ENCODE measurements at regions not wholly inside any gene's neighbourhood (a gene's known extent, or its start where the extent isn't known, plus 50 kb on each side); places are given as distances from the start of the nearest gene placed in this dataset.
A peak's percentile ranks its signal among the peaks of the same experiment; 100 is the strongest.

DNA sequence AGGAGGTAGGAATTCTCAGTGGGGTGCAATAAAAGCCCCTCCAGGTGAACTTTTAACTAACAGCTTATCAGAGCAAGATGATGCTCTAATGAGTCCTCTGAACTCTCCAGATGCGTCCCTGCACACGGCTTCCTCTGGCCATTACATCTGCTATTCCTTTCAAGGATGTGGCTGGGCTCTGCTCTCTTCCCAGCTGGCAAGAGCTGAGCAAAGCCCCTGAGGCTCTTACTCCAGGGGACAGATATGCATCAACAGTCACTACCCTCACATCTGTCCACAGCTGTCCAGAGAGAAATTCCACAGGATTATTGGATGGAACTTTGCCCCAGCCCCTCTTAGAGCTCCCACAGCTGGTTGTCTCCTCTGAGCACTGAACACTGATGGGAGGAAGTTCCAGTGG is 267.8 kb downstream of the C1orf94 start:
- Mint-ChIP-seq H3K27ac (no peak overlapping the region), H3K4me1 (no peaks in the 10 kb centered on the region), H3K36me3 (no peaks in the 10 kb centered on the region), H3K9me3 (no peaks in the 10 kb centered on the region), H3K4me3 (no peak overlapping the region)
- ATAC-seq (no peak), DNase-seq (ENCODE audit: low spot score in 2 of 2) (no peak)

DNA sequence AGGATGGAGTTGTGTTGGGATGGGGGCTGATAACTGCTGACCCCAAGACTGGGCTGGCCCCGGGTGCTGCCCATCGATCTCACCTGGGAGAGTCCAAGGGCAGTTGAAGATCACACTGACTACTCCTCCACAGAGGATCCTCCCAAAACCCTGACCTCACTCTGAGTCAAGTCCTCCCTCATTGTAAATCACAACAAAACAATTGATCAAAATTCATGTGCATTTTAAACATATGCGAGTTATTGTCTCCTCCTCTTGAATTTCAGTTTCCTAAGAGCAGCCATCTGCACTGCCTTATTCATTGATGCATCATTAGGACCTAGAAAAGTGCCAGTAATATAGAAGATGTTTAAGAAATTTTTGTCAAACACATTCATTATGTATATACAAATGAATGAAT is 273.6 kb downstream of the C1orf94 start:
- Mint-ChIP-seq H3K4me1 (no peaks in the 10 kb centered on the region), H3K27ac (no peak overlapping the region), H3K9me3 (no peaks in the 10 kb centered on the region), H3K4me3 (no peak overlapping the region), H3K36me3 (no peaks in the 10 kb centered on the region)
- DNase-seq (ENCODE audit: low spot score in 2 of 2): no peak
- ATAC-seq: no peak

DNA sequence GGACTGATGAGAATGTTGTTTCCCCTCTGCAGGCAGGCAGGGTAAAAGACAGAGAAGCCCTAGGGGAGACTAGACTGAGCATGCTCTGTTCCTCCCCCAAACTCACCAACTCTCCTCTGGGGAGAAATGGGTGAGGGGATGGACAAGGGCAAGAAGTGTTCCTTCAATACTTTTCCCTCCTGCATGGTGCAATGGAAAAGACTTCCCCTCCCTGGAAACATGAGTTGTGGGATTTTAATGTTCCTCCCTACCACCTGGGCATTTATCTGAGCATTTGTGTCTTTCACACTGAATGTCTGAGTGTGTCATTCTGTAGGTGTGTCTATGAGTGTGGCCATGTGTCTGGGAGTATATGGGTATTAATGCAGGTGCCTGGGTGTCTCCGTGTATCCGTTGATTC is 275.7 kb downstream of the C1orf94 start:
- no peak for ATAC-seq
- Mint-ChIP-seq H3K36me3 (no peaks in the 10 kb centered on the region), H3K27ac (no peak overlapping the region), H3K4me1 (no peaks in the 10 kb centered on the region), H3K4me3 (no peak overlapping the region), H3K9me3 (no peaks in the 10 kb centered on the region)
- no peak for DNase-seq (ENCODE audit: low spot score in 2 of 2)

DNA sequence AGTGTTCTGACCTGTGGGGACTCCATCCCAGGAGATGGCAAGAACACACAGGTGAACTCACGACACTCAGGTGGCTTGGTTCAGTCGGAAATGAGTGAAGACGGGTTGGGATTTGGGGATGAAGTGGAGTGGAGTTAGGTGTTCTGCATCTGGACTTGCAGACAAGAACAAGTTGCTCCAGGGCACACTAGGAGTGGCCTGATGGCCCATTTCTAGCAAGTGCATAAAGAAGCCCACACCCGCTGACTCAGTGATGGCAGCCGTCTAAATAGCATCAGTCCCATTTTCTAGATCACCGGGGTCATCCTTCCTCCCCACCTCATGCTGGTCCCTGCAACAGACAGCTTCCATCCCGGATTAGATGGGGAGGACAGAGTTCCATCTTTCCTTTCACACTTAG is 278.4 kb downstream of the C1orf94 start:
- no peak overlapping the region for H3K27ac Mint-ChIP-seq
- ATAC-seq (no peak), DNase-seq (ENCODE audit: low spot score in 2 of 2) (no peak)
- no peak overlapping the region for H3K4me3 Mint-ChIP-seq
- no peaks in the 10 kb centered on the region for H3K9me3 Mint-ChIP-seq
- H3K36me3 Mint-ChIP-seq: no peaks in the 10 kb centered on the region
- no peaks in the 10 kb centered on the region for H3K4me1 Mint-ChIP-seq

DNA sequence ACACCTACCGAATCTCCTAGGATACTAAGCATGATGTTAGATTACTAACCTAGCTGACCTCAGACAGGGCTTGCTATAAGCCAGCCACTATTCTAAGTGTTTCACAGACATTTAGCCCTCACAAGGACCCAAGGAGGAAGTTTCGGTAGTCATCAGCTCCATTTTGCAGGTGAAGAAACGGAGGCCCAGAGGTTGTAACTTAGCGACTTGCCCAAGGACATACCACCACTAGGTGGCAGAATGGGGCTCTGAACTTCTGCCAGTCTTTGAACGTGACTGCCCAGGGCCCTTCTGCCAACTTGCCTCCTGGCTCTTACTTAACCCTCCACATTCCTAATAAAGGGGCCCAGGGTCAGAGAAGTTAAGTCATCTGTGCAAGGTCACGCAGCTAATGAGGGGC is 283.5 kb downstream of the C1orf94 start:
- DNase-seq (ENCODE audit: low spot score in 2 of 2) (peak; percentile 11 to 65), ATAC-seq (peak; percentile 29)
- no peaks in the 10 kb centered on the region for H3K36me3 Mint-ChIP-seq
- no peak overlapping the region for H3K4me3 Mint-ChIP-seq
- no peaks in the 10 kb centered on the region for H3K9me3 Mint-ChIP-seq
- H3K4me1 Mint-ChIP-seq: no peaks in the 10 kb centered on the region
- no peak overlapping the region for H3K27ac Mint-ChIP-seq

DNA sequence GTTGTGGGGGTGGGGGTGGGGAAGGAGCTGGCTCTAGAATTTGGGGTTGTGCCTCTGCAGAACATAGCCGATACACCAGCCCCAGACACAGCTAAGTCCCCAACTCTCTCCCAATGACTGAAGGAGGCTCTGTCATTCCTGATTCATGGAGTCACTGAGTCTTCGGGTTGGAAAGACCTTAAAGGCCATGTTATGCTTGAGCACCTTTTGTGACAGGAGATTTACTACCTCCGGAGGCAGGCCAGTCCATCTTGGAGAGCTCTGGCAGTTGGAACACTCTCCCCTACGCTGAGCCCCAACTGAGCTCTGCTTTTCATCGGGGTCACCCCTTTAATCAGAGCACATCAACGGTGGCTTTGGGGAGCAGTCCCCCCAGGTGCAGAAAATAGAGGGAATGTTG is 284.4 kb upstream of the GJB5 start:
- no peak overlapping the region for H3K4me3 Mint-ChIP-seq
- no peak overlapping the region for H3K27ac Mint-ChIP-seq
- H3K9me3 Mint-ChIP-seq: no peaks in the 10 kb centered on the region
- ATAC-seq: no peak
- no peaks in the 10 kb centered on the region for H3K36me3 Mint-ChIP-seq
- H3K4me1 Mint-ChIP-seq: no peaks in the 10 kb centered on the region
- no peak for DNase-seq (ENCODE audit: low spot score in 2 of 2)

DNA sequence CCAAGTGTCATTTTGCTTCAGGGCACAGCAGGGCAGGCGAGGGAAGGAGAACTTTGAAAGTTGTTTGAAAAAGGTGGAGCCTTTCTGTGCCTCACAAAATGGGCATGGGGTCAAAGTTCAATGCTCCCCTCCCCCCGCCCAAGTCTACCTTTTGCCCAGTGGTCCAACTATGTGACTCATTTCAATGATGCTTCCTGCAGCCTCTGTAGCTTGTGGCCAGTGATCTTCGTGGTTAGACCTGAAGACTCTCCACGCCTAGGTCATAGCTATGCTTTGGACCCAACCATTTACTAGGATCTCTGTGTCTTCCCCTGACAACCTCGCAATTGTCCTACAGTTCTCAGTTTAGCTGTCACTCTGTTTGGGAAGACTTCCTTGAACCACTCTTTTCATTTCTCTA is 280.3 kb upstream of the GJB5 start:
- H3K36me3 Mint-ChIP-seq: no peaks in the 10 kb centered on the region
- H3K9me3 Mint-ChIP-seq: no peaks in the 10 kb centered on the region
- H3K4me1 Mint-ChIP-seq: no peaks in the 10 kb centered on the region
- no peak overlapping the region for H3K4me3 Mint-ChIP-seq
- ATAC-seq: no peak
- no peak for DNase-seq (ENCODE audit: low spot score in 2 of 2)
- H3K27ac Mint-ChIP-seq: no peak overlapping the region

DNA sequence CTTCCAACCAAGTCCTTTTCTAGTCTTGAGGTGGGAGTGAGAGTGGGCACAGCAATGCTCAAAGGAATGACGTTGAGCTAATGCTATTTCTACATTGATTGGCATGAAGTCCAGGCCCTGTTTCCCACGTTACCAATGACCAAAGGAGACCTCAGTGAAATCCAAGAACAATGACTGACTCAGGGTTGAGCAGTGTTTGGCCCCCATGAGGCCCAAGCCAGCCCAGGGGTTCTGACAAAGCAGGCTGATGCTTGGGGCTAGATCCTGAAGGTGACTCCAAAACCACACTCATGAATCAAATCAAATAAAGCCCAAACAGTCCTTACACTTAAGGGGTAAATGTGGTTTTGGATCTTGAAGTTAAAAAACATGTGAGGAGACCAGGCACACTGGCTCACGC is 278.5 kb upstream of the GJB5 start:
- Mint-ChIP-seq H3K9me3 (no peaks in the 10 kb centered on the region), H3K27ac (no peak overlapping the region), H3K4me3 (no peak overlapping the region), H3K36me3 (no peaks in the 10 kb centered on the region), H3K4me1 (no peaks in the 10 kb centered on the region)
- DNase-seq (ENCODE audit: low spot score in 2 of 2) (no peak), ATAC-seq (no peak)

DNA sequence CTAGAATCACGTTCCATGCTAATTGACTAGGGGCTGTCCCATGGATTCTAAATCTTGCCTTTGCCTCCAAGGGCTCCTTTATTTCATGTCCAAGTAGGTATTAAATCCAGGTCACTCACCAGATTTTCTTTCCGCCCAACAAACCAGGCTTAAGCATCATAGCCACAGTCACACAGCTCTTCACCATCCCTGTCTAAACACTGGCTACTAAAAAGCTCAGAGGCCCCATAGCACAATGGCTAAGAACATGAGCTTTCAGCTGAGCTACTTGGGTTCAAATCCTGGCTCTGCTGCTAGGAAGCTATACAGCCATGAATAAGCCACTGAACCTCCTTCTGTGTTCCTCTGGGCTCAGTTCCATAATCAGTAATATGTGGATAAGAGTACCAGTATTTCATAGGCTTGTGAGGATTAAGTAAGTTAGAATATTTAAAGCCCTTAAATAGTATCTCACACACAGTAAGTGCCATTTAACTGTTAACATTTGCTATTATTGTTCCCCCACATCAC is 277.2 kb upstream of the GJB5 start:
- Mint-ChIP-seq H3K27ac (no peak overlapping the region), H3K4me1 (no peaks in the 10 kb centered on the region), H3K4me3 (no peak overlapping the region), H3K36me3 (no peaks in the 10 kb centered on the region), H3K9me3 (no peaks in the 10 kb centered on the region)
- DNase-seq (ENCODE audit: low spot score in 2 of 2) (no peak), ATAC-seq (no peak)

DNA sequence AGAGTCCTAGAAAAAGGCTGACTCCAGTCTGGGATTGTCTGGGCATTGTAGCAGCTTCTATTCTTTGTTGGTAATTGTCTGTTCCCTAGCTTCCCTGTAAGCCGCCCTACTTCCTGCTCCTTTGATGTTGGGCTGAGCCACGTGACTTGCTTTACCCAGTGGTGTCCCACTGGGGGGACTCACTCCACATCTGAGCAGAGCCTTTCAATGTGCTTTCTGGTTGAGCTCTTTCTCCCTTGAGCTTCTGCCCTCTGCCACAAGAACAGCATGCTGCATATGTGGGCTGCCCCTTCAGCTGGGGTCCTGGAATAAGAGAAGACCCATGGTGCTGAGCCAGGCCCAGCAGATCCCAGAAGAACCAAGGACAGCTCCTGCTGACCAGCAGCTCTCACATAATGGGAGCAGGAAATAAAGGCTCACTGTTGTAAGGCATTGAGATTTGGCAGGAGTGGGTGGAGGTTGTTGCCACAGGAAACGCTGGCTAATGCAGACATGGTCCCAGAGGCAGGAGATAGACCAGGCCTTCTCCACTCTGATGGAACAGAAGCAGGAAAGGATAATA is 276.3 kb upstream of the GJB5 start:
- no peak overlapping the region for H3K4me3 Mint-ChIP-seq
- H3K4me1 Mint-ChIP-seq: no peaks in the 10 kb centered on the region
- H3K27ac Mint-ChIP-seq: no peak overlapping the region
- ATAC-seq (no peak), DNase-seq (ENCODE audit: low spot score in 2 of 2) (no peak)
- no peaks in the 10 kb centered on the region for H3K36me3 Mint-ChIP-seq
- no peaks in the 10 kb centered on the region for H3K9me3 Mint-ChIP-seq

DNA sequence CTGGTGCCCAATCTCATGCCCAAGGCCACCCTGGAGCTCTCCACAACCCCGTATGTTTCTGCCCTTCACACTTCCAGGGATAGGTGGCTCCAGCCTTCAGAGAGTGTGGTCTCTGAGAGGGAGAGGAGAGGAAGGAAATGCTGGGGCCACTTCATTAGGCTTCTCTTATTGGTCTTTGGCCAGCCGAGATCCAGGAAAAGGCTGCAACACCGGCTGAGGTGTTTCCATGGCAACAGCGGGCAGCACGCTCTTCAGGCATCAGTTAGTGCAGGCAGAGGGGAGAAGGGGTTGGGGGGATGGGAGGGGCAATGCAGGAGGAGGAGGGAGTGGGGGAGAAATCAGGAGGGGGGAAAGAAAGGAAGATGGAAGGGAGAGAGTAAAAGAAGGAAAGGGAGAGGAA is 275.1 kb upstream of the GJB5 start:
- no peak overlapping the region for H3K27ac Mint-ChIP-seq
- no peaks in the 10 kb centered on the region for H3K4me1 Mint-ChIP-seq
- ATAC-seq (no peak), DNase-seq (ENCODE audit: low spot score in 2 of 2) (no peak)
- H3K9me3 Mint-ChIP-seq: no peaks in the 10 kb centered on the region
- H3K4me3 Mint-ChIP-seq: no peak overlapping the region
- H3K36me3 Mint-ChIP-seq: no peaks in the 10 kb centered on the region

DNA sequence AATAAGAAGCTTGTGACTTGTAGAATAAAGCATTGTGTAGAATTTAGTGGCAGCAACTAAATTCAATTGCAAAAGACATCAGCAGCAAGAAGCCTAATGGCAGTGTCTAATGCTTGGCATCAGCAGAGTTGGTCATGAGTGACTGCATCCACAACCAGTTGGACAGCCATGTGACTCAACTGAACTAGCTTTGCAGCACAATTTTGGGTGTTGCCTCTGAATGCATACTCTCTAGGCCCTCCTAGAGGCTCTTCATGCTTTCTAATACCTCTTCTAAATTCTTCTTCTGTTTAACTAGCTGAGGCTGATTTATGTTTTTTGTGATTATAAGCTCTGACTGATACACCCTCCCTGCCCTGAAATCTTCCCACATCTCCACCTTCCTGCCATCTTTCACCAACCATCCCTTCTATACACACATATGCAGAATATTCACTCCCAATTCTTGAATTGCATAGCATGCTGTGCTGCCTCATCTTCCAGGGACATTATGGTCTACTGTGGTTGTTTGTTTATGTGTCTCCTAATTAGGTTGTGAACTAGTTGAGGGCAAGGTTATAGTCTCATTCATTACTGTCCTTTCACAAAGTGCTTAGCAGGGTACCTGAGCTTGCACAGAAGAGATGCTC is 266.7 kb upstream of the GJB5 start:
- H3K27ac Mint-ChIP-seq: no peak overlapping the region
- H3K36me3 Mint-ChIP-seq: no peaks in the 10 kb centered on the region
- no peaks in the 10 kb centered on the region for H3K4me1 Mint-ChIP-seq
- ATAC-seq (no peak), DNase-seq (ENCODE audit: low spot score in 2 of 2) (no peak)
- no peak overlapping the region for H3K4me3 Mint-ChIP-seq
- peaks cover 10% of the 10 kb centered on the region for H3K9me3 Mint-ChIP-seq

DNA sequence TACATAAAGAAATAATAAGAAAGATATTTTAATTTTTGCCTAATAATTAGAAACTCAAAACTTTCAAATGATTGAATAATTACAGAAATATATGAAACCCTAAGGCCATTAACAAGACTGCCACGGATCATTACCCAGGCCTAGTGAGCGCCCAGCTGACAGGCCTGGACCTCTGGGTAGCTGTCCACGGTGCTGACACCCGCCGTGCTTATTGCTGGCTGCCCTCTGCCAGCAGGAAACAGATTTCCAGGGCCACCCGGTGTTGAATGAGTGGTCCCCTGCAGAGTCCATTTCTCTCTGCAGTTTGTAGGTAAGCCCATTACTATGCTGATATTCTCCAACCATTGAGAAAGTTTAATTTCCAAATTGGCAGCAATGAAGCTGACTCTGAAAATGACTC is 254.4 kb upstream of the GJB5 start:
- DNase-seq (ENCODE audit: low spot score in 2 of 2): no peak

DNA sequence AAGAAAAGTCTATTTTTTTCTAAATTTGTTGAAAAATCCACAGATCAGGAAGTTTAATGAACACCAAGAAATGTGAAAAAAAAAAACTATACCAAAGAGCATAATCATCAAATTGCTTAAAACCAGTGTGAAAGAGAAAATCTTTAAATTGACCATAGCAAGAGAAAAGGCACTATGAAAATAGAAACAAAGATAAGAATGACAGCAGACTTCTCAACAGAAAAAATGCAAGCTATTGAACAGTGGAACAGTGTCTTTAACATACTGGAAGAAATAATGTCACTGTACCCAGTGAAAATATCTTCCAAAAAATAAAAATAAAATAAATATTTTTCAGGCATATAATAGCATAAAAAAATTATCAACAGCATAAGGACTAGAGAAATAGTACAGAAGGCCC is 243.0 kb upstream of the GJB5 start:
- H3K36me3 Mint-ChIP-seq: no peaks in the 10 kb centered on the region
- no peak for ATAC-seq

More for the DNA sequence above, 254.4 kb upstream of the GJB5 start:
- no peaks in the 10 kb centered on the region for H3K9me3 Mint-ChIP-seq
- no peaks in the 10 kb centered on the region for H3K36me3 Mint-ChIP-seq
- no peak for ATAC-seq
- H3K27ac Mint-ChIP-seq: no peak overlapping the region
- H3K4me3 Mint-ChIP-seq: no peak overlapping the region
- H3K4me1 Mint-ChIP-seq: no peaks in the 10 kb centered on the region

DNA sequence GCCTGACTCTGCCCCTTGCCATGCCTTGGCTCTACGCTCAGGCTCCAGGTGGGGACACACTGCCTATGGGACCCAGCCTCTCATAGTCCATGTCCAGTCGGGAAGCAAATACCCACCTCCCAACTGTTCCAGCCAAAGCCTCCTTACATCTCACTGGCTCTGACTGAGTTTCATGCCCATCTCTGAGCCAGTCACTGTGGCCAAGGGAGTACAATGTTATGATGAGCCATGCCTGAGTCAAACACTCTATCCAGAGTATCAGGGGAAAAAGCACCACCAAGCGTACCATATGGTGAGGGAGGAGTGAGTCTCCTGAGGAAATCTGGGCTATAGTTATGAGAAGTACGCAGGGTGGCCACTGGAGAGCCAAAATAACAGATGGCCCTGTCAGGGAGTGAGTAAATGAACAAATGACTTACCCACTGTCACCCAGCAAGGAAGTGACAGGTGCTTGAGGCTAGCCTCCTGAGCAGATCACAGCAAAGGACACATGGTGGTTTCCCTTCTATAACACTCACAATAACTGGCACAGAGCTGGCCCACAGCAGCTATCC is 236.6 kb upstream of the GJB5 start:
- Mint-ChIP-seq H3K36me3 (no peaks in the 10 kb centered on the region), H3K27ac (no peak overlapping the region), H3K4me1 (no peaks in the 10 kb centered on the region), H3K9me3 (no peaks in the 10 kb centered on the region), H3K4me3 (no peak overlapping the region)
- ATAC-seq (no peak), DNase-seq (ENCODE audit: low spot score in 2 of 2) (no peak)

More for the DNA sequence above, 243.0 kb upstream of the GJB5 start:
- H3K27ac Mint-ChIP-seq: no peak overlapping the region
- H3K9me3 Mint-ChIP-seq: peaks cover 11% of the 10 kb centered on the region
- no peaks in the 10 kb centered on the region for H3K4me1 Mint-ChIP-seq
- no peak for DNase-seq (ENCODE audit: low spot score in 2 of 2)
- H3K4me3 Mint-ChIP-seq: no peak overlapping the region

DNA sequence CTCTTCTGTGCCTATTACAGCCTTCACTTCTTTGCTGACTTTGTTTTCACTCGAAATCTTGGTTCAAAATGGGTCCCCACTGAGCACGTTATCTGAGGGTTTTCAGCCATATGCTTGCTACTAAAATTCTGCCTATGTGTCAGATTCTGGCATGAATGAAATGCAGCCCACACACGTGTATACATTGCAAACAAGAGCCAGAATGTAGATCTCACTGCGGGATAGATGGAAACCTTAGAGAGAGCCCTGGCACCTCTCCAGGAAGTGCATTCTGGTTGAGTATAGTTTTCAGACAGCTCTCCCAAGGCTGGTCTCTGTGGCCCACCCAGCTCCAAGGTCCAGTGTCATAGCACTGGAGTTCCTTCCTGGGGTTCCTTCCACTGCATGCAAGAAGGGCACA is 234.7 kb upstream of the GJB5 start:
- ATAC-seq (no peak), DNase-seq (ENCODE audit: low spot score in 2 of 2) (no peak)
- Mint-ChIP-seq H3K36me3 (no peaks in the 10 kb centered on the region), H3K27ac (no peak overlapping the region), H3K9me3 (no peaks in the 10 kb centered on the region), H3K4me1 (no peaks in the 10 kb centered on the region), H3K4me3 (no peak overlapping the region)
